Activated T-cell treated with anti-CD3 and anti-CD28 coated beads for 4 hours (primary cell): ENCODE measurements at regions not wholly inside any gene's neighbourhood (a gene's known extent, or its start where the extent isn't known, plus 50 kb on each side); places are given as distances from the start of the nearest gene placed in this dataset.

Experiments used
- DNase-seq: peaks from one replicate; pipeline ENCODE4 v3.0.0-alpha.2; 2020

DNA sequence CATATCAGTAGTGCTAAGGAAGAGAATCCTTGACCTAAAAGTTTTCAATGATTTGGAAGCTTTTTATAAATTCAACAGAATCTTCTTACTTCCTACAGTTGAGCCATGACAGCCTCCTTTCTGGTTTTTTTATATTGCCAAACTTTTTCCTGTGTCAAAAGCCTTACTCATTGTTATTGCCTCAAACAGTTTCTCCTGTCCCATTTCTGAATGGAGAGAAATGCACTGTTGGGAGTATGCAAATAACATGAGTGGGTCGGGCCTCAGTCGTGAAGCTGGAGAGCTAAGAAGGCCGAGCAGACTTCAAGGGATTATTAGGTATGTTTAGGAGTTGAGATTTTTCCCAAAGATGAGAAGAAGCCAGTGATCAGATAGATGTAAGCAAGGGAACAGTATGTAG, 766.4 kb upstream of the KLHL1 start:
- no peak for DNase-seq

DNA sequence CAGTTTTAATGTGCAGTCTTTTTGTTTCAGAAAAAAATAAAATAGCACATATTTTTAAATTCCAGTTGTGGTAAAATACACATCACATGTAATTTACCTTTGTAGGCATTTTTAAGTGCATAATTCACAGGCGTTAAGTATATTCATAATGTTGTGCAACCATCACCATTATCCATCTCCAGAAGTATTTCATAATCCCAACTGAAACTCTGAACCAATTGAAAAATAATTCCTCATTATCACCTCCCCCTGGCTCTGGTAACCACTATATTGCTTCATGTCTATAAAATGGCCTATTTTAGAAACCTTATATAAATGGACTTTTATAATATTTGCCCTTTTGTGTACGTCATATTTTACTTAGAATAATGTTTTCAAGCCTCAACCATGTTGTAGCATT, 756.5 kb upstream of the KLHL1 start:
- DNase-seq: no peak

DNA sequence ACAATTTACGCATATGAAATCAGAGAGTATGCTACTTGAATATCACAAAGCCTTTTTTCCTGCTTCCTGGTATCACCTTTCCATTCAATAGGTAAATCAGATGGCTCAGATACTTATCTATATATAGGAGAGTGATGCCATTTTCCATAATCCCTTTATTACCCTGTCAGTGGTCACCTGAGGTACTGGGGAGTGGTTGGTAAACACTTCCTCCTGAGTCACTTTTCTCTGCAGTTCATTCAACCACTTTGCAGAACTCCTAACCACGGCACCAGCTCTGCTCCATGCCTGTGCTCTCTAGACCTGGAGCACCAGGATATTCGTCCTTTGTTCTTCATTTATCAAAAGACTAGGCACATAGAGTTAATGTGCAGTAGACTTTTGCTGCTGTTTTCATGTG, 748.5 kb upstream of the KLHL1 start:
- no peak for DNase-seq

DNA sequence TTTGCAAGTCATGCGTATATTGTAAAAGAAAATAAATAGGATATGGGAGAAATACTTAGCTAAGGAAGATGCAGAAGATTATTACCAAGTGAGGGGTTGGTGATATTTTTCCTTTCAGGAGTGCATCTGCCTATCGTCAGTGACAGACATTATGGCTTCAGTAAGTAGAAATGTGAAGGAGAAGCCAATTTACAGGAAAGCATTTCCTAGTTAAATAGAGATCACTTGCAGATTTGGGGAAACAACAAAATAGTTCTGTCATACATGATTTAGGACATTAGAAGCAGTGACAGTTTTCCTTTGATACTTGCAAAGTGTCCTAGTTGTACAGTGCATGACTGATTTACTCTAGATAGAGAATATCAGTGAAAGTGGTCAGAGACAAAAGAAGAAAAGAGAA, 747.8 kb upstream of the KLHL1 start:
- DNase-seq: no peak

DNA sequence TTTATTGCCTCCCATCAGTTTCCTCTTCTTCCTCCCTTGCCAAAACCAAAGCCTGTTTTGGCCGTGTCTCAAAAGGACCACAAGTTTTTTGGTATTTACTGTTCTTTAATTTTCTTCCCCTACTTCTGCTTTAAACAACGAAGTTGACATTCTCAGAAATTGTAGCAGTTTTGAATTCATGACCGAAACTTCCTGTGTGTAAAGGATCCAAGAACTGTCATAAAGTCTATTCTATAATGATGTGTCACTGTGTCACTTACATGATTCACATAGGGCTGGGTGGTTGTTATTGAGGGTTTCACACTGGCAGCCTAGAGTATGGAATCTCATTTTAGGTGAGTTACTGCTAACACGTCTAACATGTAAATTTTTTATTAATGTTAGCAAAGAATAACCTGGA, 741.0 kb upstream of the KLHL1 start:
- DNase-seq: no peak

DNA sequence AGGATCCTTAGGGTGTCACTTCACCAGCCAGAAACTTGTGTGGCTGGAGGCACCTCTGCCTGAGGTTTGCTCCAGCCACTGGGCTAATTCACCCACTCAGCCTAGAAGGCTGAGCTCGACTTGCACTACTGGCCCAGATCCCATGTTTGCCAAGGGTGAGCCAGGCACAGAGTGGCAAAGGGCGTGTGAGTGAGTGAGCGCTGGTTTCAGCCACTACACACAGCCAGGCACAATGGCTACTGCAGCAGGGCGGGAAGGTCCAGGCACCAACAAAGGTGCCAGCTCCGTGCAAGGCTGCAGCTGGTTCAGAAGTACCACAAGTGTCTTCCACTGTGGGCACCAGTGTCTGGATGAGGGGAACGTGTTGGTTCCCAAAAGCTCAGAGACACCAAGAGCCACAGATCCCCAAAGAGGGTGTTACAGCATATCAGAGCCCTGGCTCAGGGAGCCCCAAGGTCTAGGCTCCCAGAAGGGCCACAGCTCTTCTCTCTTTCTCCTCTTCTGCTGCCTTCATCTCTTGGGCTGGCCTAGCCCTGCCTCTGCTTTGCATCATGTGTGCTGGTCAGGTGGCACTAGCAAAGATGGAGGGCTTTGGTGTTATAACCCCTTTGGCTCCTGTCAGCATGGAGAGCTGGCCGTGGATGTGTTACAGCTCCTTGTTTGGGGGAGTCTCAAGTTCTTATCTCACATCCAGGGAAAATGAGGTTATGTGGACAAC, 736.3 kb upstream of the KLHL1 start:
- DNase-seq: no peak

DNA sequence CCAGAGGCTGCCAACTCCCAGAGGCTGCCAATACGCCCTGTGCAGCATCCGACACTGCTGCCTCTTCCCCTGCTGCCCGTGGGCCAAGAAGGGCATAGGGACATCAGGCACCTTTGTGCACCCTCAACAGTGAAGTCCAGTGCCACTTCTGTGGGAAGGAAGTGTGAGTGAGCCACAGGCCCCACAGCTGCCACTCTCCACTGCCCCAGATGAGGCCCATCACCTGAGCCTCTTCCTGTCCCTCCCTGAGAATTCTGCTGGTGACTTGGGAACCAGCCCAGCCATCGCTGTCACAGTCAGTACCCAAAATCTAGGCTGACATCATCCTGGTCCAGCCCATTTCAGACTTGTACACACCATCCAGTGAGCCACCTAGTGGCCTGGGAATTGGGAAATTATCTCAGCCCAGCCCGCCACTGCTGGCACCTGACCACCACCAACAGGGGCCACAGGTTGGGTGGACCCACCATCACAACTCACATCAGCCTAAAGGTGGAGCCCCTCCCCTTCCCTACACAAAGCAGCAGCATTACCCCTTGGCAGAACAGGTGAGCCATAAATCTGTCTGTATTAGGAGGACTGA, 733.9 kb upstream of the KLHL1 start:
- no peak for DNase-seq

DNA sequence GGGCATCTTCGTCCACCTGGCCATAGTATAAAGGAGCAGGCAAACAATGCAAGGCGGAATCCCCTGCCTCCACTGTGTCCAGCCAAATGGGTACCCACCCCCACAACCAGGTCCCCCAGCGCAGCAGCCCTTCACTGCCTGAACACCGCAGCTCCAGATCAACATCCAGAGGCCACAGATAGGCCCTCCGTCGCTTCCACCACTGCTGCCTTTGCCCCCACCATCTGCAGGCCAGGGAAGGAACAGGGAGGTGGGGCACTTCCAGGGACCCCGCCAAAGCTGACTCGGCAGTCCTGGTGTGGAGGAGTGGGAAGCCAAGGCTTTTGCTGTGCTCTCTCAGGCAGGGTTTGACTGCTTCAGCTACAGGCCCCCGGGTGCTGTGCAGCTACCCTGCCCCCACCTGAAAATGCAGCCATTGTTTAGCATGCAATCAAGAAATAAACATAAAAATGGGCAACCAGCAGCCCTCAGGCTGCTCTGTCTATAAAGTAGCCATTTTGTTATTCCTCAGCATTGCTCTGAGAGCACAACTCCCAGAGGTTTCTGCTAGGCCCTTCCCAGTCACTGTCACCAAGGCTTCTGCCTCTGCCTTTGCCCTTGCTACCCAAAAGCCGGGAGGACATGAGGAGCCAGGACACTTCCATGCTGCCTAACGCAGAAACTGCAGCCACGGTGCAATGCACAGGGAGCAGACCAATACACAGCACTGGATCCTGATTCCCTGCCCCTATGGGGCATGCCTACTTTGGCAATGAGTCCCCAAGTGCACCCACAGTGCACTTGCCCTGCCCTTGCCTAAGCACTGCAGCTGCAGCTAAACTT, 733.2 kb upstream of the KLHL1 start:
- no peak for DNase-seq

DNA sequence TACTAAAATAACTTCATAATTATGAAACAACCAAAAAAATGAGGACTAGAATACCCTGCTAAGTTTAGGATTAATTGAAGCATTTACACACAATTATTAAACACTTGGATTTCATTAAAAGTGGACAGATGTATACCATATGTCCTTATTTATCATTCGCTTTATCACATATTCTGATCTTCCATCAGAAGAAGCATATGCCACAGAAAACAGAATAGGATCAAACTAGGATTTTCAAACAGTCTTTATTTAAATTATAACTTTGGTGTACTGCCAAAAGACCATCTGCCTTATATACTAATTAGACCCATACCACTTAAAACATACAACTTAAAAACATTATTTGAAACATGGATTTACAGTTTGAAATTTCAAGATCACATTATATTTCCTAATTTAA, 727.1 kb upstream of the KLHL1 start:
- DNase-seq: no peak

DNA sequence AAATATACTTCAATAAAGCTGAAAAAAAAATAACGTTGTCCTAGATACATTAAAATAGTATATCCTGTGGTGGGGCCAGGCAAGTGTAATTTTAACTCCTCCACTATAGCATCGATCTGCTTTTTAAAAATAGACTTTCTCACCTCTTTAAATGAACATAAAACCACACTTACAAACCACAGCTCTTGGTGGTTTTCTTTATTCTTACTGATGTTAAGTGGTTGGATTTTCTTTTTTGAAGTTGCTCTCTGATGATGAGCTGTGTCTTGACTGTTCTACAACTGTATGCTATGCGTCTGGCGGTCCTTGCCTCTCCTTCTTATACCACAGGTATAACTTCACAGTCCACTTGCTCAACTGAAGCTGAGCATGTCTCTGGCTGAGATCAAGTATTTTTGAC, 721.5 kb upstream of the KLHL1 start:
- no peak for DNase-seq

DNA sequence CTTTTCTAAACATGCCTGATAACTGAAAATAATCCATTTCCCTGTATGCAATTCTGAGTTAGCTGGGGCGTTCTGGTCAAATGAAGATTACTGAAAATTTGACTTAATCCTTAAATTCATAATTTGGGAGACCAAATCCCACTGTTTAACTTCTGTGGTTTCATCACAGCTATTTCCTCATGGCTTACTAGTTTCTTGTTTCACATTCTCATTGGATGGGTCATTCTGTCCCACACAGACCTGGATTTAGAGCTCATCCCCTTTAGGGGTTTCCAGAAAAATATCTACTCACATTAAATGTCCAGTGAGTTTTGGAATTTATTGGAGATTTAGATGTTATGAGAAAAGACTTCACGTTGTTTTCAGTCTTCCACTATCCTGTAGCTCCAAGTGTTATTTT, 709.3 kb upstream of the KLHL1 start:
- no peak for DNase-seq

DNA sequence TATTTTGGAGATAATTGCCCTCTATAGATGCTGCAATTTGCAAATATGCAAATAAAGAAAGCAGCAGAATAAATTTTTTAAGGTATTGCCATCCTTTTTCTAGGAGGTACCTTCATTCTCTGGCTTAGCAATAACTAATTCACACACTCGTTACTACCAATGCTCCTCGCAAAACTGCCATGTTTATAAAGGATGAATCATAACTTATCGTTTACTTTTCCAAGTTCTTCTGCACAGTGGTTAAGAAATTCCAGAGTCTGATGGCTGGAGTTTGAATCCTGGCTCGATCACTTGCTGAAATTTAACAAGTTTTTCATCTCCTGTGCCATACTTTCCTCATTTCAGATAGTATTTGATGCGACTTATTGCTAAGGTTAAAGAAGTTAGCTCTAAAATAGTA, 708.6 kb upstream of the KLHL1 start:
- no peak for DNase-seq

DNA sequence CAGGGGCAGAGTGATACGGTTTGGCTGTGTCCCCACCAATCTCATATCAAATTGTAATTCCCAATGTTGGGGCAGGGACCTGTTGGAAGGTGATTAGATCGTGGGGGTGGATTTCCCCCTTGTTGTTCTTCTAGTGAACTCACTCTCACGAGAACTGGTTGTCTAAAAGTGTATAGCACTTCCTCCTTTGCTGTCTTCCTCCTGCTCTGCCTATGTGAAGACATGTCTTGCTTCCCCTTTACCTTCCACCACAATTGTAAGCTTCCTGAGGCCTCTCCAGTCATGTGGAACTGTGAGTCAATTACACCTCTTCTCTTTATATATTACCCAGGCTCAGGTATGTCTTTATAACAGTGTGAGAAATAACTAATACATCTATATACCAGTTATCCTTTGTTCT, 706.4 kb upstream of the KLHL1 start:
- no peak for DNase-seq

DNA sequence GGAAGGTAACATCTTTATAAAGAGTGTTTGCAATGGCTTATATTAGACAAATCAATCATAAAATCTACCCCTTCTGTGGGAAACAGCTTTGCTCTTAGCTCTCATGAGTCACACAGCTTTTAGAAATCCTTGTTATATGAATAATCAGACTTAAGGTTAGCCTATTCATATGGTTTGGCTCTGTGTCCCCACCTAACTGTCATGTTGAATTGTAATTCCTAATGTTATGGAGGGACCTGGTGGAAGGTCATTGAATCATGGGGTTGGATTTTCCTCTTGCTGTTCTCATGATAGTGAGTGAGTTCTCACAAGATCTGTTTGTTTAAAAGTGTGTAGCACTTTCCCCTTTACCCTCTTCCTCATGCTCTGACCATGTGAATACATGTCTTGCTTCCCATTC, 704.2 kb upstream of the KLHL1 start:
- no peak for DNase-seq

DNA sequence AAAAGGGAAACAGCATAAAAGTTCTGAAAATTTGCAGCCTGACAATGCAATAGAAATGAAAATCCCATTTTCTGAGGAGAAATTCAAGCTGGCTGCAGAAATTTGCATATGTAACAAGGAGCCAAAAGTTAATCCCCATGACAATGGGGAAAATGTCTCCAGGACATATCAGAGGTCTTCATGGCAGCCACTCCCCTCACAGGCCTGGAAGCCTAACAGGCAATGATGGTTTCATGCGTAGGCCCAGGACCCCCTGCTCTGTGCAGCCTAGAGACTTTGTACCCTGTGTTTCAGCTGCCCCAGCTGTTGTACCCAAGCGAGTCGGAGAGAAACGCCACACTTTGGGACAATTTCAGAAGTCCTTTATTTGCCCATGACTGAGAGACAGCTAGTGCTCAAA, 701.3 kb upstream of the KLHL1 start:
- no peak for DNase-seq

DNA sequence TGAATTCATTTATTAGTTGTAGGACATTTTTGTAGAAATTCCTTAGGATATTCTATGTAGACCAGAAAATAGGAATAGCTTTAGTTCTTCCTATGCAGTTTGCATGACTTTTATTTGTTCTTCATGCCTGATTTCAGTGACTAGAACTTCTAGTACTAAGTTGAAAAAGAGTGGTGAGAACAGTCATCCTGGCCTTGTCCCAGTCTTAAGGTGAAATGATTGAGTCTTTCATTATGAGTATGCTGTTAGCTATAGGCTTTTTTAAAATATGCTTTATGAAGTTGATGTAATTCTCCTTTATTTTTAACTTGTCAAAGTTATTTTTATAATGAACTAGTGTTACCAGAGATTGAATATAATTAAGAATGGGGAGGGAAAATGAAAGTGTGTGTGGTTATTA, 690.1 kb upstream of the KLHL1 start:
- no peak for DNase-seq

DNA sequence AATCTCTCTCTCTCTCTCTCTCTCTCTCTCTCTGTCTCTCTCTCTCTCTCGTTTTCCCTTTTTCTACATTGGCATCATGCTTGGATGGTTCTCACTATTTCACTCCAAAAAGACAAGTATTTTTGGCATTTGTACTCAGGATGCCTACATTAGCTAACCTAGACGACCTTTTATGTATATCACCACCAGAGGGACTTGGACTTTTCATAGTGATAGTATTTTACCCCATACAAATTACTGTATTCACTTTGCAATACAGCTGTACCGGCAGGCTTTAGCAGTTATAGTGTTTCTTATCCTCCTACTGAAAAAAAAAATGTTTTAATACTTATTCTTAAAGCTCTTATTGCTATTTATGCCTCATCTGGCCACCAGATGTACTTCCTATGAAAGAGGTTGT, 687.2 kb upstream of the KLHL1 start:
- DNase-seq: no peak

DNA sequence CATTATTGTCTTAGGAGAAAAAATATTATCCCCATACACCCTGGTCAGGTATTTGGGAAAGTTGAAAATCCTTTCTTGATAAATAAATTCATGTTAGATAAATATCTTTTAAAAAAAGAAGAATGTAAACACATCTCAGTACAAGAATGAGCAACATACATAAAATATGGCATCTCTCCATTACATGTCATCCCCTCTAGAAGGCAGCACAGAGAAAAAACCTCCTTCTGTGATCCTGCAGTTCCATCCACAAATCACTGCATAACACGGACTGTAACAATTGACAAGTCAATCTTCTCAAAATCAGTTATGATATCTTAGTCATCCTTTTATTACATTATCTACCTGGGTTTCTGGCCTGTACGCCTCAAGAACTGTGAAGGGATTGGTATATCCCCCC, 683.9 kb upstream of the KLHL1 start:
- DNase-seq: no peak

DNA sequence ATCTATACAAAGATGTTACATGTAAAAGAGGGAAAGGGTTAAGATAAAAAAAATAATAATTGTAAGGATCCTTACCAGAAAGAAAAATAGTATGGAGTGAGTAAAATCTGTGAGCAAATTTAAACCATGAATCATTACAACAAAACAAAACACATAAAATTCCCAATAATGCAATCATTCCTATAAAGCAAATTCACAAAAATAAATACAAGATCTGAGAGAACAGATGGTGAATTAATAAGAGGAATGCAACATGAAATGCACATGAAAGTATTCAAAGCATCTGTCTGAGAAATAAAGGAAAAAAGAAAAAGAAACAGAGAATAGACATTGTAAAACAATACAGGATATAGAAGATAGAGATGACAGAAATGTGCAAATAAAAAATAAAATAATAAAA, 681.5 kb upstream of the KLHL1 start:
- no peak for DNase-seq

DNA sequence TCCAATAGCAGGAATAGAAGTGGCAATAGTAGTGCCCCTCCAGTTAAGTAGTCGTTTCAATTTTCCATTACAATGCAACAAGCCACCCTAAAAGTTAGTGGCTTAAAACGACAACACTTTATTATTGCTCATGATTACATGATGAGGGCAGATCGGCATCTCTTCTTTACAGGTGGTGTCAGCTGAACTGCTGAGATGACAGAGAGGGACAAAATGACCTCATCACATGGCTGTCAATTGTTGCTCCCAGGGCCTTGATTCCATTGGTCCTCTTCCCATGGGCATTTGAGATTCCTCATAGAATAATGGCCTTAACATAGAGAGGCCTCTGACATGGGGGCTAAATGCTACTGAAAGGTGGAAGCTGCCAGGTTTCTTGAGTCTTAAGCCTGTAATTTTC, 679.8 kb upstream of the KLHL1 start:
- DNase-seq: no peak

DNA sequence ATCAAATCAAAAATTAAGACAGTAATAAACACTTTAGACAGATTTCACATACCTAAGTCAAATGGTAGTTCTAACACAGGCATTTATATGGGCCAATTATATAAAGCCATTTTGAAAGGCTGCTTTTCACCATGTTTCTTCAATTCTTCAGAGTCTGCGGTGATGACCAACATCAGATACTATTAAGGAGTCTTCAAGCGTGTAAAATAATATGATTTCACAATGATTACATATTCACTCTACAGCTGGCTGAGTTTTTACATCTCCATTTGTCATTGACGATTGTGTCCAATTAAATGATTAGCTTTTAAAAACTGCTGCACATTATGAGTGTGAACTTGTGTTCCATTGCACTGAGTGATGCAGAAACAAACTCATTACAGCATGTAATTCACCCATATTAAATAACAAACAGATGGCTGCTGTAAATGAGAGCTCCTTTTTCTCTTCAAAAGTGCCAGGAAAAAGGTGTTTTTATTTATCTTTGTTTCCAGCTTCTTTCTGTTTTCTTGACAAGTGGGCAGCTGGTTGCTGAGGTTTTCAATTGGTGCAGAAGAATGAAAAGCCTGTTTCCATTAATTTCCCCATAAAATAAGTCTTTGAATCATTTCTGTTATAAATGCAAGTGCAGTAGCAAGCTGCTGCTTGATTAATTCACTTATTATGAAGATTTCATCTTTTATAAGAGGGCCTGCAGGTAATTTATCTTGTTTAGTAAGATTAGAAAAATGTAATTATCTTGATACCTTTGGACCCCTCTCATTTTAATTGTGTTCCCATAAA, 676.1 kb upstream of the KLHL1 start:
- no peak for DNase-seq

DNA sequence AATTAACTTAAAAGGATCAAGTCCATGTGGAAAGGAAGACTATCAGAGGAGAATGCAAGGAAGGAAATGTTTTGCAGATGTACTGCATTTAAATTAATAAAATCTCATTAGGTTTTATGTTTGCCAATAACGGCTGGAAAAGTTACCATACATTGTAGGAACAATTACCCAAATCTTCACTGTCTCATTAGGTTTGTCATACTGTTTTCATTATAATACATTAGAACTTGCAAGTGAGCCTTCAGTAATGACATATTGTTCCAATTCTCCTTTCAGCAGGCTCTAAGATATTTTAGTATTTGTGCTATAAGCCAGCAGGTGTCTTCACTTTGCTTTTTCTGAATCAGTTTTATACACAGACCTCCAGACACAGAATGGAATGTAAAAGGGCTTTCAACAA, 661.6 kb upstream of the KLHL1 start:
- no peak for DNase-seq

DNA sequence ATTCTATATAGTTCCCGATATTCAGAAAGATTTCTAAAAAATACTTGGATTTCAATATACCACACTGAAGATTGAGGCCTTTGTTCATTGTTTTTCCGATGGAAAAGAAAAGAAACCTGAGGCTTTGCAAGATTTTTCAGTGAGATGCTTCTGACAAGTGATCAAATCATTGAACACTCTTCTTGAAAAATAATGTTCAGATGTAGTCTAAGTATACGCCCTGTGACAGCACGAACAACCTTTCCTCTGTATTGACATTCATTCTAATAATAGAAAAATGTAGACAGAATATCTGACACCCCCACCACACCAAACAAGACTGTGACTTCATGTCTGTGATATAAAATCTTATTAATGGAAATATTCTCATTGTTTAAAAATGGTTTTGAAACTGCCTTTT, 650.7 kb upstream of the KLHL1 start:
- no peak for DNase-seq

DNA sequence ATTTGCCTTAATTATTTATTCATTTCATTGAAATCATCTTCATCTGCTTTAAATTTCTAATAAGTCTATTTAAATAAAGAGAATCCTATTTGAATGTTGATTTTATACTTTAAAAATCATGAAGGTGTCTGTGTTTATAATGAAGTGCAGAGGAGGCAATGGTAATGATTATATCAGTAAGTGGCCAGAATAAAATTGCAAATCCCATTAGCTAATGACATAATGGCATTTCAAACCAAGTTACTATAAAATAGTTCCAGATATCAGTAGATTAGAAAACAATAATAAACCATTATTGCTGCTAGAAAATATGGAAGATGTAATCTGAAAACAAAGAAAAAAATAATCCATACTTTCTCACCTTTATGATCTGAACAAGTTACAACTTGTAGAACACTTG, 647.8 kb upstream of the KLHL1 start:
- DNase-seq: no peak
